Activated CD4-positive, alpha-beta T cell treated with anti-CD3 and anti-CD28 coated beads for 48 hours (primary cell): ENCODE measurements at regions not wholly inside any gene's neighbourhood (a gene's known extent, or its start where the extent isn't known, plus 50 kb on each side); places are given as distances from the start of the nearest gene placed in this dataset.

ENCODE experiments used
- DNase-seq: peaks from one replicate; pipeline ENCODE4 v3.0.0-alpha.2; 2020

GRCh38 chr10:111455776-111456426 lies 379.1 kb downstream of the ADRA2A start:
- DNase-seq: no peak

- DNase-seq: no peak
These were observed 381.4 kb downstream of the ADRA2A start for GRCh38 chr10:111458256-111458655.

- DNase-seq: no peak
These were observed 383.1 kb downstream of the ADRA2A start for GRCh38 chr10:111459967-111460366.

GRCh38 chr10:111472445-111472844 lies 395.6 kb downstream of the ADRA2A start:
- DNase-seq: no peak

- no peak for DNase-seq
These were observed 396.5 kb downstream of the ADRA2A start for GRCh38 chr10:111473361-111473760.

- no peak for DNase-seq
These were observed 398.0 kb downstream of the ADRA2A start for GRCh38 chr10:111474786-111475185.

- DNase-seq: no peak
These were observed 398.9 kb downstream of the ADRA2A start for GRCh38 chr10:111475720-111476119.

GRCh38 chr10:111478651-111479050 lies 401.8 kb downstream of the ADRA2A start:
- DNase-seq: no peak

- no peak for DNase-seq
These were observed 403.1 kb downstream of the ADRA2A start for GRCh38 chr10:111479966-111480365.

- DNase-seq: no peak
These were observed 404.5 kb downstream of the ADRA2A start for GRCh38 chr10:111481261-111481826.

- no peak for DNase-seq
These were observed 405.0 kb downstream of the ADRA2A start for GRCh38 chr10:111481866-111482265.

GRCh38 chr10:111482621-111483216 lies 405.9 kb downstream of the ADRA2A start:
- no peak for DNase-seq

GRCh38 chr10:111485767-111486166 lies 408.9 kb downstream of the ADRA2A start:
- DNase-seq: no peak

- DNase-seq: no peak
These were observed 409.5 kb downstream of the ADRA2A start for GRCh38 chr10:111486346-111486745.

- DNase-seq: no peak
These were observed 411.8 kb downstream of the ADRA2A start for GRCh38 chr10:111488668-111489067.

- DNase-seq: no peak
These were observed 414.3 kb downstream of the ADRA2A start for GRCh38 chr10:111491154-111491553.

GRCh38 chr10:111493024-111493625 lies 416.3 kb downstream of the ADRA2A start:
- DNase-seq: no peak

GRCh38 chr10:111498560-111498959 lies 421.7 kb downstream of the ADRA2A start:
- no peak for DNase-seq

- DNase-seq: no peak
These were observed 427.5 kb downstream of the ADRA2A start for GRCh38 chr10:111504376-111504775.

- no peak for DNase-seq
These were observed 429.6 kb downstream of the ADRA2A start for GRCh38 chr10:111506266-111507034.

GRCh38 chr10:111511751-111512150 lies 434.9 kb downstream of the ADRA2A start:
- DNase-seq: no peak

- no peak for DNase-seq
These were observed 438.4 kb downstream of the ADRA2A start for GRCh38 chr10:111515264-111515663.

GRCh38 chr10:111515706-111516105 lies 438.9 kb downstream of the ADRA2A start:
- DNase-seq: no peak
